ENCODE measurements at regions not wholly inside any gene's neighbourhood (a gene's known extent, or its start where the extent isn't known, plus 50 kb on each side); places are given as distances from the start of the nearest gene placed in this dataset.
A peak's percentile ranks its signal among the peaks of the same experiment; 100 is the strongest.

DNA sequence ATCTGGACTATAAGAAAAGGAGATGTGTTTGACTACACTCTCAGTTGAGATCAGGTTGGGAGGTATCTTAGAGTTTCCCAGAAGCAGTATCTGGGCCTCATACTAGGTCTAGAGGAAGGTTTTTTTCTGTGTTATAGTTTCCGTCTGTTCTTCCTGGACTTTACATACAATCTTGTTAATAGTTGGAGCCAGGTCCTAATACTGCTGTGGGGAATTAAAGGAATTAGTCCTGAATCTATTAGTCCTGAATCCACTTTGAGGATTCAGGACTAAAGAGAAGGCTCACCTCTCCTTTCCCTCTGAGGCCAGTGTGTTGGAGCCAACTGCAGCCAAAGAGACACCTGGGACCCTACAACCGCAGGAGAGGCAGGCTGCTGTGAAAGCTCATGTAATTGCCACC is 445.7 kb upstream of the CLINT1 start:
- DNase-seq (ENCODE audit: low spot score) (no peak), FAIRE-seq (no peak)

DNA sequence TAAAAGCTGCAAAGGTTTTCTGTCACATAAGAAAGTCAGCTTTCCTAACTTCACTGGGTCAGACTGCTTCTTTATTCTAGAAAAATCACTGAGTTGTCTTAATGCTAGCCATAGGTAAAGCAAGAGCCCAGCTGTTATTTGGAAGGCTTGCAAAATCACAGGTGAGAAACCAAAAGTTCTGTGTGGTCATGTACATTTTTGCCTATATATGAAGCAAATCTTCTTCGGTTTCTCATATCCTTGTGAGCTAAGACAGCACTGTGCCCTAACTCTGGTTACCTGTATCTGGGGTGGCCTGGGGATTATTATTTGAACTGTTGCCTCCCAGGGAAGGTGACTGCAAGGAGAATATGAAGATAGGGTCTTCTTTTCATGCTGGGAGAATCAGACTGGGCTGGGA is 444.9 kb upstream of the CLINT1 start:
- DNase-seq (ENCODE audit: low spot score) (no peak), FAIRE-seq (no peak)

DNA sequence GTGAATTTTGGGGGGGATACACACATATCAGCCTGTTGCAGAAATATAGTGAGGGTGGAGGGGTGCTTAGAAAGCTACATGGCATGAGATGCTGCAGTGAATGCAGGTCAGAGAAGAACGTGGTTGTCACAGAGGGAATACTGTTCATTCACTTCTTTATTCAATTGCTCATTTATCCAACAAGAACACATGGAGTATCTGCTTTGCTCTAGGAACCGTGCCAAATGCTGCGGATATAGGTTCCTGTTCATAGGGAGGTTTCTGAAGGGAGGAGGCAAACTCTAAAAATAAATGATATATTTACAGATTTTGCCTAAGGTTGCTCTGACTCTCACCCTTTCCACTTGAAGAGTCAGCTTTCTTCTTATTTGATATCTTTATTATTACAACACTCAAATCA is 444.3 kb upstream of the CLINT1 start:
- DNase-seq (ENCODE audit: low spot score) (no peak), FAIRE-seq (no peak)

DNA sequence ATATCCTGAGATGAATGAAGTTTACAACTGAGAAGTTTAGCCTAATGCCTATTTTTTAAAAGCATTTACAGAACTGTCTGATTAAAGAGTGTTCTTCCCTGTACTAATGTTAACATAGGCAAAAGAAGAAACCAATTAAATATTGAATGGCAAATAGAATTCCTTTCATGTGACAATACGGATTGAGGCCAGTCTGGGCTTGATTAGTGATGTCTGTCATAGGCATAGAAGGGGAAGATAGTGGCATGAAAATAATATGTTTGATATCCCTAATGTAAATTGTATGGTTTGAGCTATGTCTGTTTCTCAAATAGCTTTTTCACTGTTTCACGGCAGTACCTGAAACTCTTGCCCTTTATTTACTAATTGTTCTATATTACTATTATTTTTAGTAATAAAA is 443.1 kb upstream of the CLINT1 start:
- DNase-seq (ENCODE audit: low spot score), result no peak
- no peak for FAIRE-seq

DNA sequence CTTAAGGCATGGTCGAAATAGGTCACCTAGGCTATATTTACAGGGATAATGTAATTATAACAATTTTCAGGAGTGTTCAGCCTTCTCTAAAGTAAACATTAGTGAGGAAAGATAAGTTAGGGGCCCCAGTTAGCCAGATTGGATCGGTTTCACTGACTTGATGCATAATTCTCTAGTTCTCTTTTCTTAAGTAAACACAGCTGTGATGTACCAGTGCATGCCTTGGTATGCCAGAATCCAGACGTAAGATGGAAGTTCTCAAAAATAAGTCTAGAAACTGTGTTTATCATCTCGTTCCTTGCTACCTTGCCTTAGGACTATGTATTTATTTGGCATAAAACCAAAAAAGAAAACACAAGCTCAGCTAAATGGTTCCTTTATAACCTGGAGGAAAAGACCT is 442.2 kb upstream of the CLINT1 start:
- FAIRE-seq (no peak), DNase-seq (ENCODE audit: low spot score) (no peak)

DNA sequence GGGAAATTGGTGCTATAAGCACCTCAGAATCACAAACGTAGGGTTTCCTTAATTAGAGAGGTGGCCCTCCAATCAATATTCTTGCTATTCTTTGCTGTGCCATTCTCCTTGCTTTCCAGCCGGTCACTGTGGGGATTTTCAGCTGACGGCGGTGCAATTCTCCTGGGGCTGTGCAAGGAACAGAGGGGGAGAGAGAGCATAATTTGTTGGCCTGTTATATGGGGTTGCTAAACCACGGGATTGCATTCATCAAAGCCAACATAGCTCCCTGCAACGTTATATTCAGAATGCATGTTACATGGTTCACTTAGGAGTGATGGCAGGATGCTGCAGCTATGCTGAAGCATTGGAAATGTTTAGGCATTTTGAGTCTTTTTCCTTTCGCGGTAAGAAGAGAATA is 441.3 kb upstream of the CLINT1 start:
- DNase-seq (ENCODE audit: low spot score), result no peak
- FAIRE-seq, result no peak

DNA sequence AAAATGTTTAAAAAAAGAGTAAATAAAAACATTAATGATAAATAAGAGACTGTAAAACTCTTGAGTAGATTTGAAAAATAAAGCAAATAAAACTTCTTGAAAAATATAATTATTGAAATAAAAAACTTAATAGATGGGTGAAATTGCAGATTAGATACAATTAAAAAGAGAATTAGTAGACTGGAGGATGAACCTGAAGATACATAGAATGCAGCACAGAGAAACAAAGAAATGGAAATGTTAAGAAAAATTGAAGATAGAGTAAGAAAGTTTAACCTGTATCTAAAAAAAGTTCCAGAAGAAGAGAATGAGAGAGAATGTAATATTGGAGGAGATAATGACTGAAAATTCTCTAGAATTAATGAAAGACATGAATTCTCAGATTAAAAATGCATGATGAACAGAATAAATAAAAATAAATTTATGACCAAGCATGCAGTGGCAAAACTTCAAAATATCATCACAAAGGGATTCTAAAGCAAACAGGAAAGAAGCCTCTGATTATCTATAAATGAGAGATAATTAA is 438.1 kb upstream of the CLINT1 start:
- DNase-seq (ENCODE audit: low spot score), result no peak
- FAIRE-seq, result no peak

DNA sequence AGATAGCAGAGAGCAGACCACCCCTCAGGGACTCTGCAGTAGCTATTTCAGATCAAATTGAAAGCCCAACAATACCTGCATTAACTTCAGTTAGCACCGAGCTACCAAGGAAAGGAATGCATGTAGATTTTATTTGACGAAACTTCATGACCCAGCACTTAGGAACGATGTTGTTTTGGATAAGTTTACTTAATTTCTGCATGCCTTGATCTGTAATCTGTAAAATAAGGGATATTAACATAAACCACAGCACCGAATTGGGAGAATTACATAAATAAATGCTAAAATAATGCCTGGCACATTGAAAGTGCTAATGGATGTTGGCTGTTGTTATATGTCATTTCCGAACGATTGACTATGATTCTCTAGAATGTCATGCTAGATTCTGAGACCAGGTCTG is 435.8 kb upstream of the CLINT1 start:
- DNase-seq (ENCODE audit: low spot score), result no peak

DNA sequence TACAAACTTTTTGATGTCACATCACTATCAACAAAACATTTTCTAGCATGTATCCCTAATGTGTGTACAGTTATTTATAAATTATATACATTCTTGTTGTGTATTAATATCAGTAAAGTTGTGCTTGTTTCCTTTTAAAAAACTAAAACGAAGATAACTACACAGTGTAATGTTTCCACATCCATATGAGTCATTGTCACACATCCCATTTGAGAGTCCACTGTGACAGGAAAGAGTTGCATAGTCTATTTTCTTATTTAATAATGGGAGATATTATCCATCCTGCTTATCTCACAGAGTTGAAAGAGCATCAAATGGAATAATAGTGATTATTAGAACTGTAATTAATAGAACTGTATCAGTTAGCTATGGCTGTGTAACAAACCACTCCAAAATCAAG is 434.0 kb upstream of the CLINT1 start:
- DNase-seq (ENCODE audit: low spot score), result no peak
- no peak for FAIRE-seq

More for the DNA sequence above, 435.8 kb upstream of the CLINT1 start:
- FAIRE-seq, result no peak

DNA sequence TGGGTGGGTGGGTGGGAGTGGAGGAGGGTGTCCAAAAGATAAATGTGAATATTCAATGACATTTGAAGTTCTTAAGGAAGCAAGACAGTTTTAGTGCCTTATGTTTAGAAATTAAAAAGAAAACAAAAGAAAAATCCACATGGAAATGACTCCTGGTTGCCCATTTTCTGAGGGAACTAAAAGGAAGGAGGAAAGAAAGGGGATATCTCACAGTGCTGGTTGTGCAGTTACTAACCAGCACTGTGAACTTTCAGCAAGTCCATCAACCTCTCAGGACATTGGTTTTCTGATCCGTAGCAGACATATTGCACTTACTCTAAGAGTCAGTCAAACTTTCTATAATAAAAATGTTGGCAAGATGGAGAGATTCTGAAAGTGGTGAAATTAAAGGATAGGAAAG is 431.0 kb upstream of the CLINT1 start:
- FAIRE-seq, result no peak
- no peak for DNase-seq (ENCODE audit: low spot score)

DNA sequence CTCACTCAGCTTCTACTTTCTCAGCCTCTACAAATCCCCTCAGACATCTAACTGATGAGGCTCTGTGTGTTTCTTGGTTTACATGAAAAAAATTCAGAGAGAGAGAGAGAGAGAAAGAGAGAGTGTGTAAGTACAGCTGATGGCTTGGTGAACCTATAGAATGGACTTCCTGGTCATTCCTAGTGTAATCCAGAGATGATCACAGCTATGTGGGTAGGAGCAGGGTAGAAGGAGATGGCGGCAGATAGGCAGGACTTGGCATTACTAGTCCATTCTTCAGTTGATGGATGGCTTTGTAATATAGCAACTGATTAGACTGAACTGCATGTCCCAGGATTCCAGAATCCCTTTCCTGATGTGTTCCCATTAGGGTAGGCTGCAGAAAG is 429.3 kb upstream of the CLINT1 start:
- DNase-seq (ENCODE audit: low spot score), result no peak
- FAIRE-seq, result no peak

DNA sequence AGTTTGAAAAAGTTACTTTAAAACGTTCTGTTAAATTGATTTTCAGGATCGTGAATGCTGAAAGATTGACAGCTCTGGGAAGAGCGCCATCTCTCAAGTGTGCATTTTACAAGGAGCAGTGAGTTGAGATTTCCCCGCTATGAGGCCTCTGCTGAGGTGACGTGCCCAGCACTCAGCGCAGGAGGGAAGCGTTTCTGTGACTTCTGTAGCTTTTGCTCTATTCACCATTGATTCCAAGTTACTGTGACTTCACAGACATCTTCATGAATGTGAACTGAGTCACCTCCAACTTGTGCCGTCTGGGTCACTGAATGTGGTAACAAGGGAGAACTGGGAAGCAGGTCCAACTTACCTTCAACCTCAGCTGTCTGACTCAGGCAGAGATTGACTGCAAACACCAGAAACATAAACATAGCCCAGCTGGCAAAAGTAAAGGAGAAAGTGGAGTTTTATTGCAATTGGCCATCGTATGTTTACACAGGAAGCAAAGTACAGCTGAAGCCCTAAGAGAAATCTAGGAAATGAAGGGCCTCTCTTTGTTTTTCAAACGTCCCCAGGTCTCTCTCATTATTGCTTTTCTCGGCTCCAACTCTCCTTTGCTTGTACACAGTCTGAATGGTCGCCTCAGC is 428.8 kb upstream of the CLINT1 start:
- DNase-seq (ENCODE audit: low spot score) (peak; percentile 32), FAIRE-seq (no peak)

DNA sequence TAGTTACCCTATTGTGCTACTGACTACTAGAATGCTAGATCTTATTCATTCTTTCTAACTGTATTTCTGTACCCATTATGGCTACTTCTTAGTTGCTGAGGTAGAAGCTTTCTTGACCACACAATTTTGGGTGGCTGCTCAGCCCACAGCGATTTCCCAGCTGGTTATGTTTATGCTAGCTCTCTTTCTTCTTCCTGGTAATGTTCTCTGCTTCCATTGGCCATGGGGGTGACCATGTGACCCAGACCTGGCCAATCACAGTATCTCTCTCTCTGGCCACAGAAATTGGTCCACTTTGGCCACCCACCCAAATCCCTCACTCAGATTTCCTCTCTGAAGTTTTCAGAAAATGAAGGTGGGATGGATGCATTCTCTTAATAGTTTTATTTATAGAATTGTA is 427.9 kb upstream of the CLINT1 start:
- FAIRE-seq (no peak), DNase-seq (ENCODE audit: low spot score) (no peak)

DNA sequence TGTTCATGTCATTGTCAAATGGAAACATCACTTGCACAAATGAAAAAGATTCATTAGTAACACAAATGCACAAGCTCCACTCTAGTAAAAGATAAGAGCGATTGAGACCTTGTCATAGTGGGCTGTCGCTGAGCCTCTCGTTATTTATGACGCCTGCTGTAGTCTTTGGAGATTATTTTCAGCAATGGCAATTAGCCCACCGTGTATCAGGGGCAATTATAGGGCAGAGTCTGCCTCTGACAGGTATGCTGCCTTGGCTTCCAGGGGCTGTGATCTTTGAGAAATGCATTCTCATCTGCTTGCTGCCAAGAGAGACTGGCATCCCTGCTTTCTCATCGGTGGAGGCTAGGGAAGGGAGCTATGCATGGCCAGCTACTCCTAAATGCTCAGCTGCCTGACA is 426.8 kb upstream of the CLINT1 start:
- FAIRE-seq (no peak), DNase-seq (ENCODE audit: low spot score) (no peak)

DNA sequence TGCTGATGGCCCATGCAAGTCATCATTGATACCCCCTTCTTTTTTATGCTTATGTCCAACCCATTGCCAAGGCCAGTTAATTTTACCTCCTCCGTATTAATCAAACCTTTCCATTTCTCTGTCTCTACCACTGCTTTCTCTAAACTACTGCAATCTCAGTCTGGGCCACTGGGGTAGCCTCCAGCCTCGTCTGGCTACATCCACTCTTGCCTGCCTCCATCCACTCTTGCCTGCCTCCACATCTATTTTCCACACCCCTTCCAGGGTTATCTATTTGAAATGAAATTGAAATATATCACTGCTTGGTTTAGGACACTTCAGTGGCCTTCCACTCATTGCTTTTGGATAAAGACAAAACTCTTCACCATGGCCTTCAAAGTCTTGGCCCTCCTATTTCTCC is 425.3 kb upstream of the CLINT1 start:
- FAIRE-seq (no peak), DNase-seq (ENCODE audit: low spot score) (no peak)

DNA sequence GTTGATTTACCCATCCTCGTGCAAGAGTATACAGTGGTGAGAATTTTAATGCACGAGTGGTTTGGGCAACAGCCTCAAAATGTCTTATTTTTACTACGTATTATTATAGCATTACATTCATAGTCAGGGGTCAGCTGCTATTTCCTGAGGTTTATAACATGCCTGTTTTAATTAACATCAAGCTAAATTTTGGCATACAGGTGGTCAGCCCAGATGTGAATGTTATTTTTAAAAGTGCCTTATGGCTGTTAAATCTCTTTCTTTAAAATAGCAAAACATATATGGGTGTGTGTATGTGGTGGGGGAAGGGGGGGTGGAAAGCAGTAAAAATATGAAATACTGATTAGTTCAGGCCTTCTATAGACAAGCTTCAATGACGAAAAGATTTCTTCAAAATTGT is 424.5 kb upstream of the CLINT1 start:
- DNase-seq (ENCODE audit: low spot score), result no peak
- no peak for FAIRE-seq

DNA sequence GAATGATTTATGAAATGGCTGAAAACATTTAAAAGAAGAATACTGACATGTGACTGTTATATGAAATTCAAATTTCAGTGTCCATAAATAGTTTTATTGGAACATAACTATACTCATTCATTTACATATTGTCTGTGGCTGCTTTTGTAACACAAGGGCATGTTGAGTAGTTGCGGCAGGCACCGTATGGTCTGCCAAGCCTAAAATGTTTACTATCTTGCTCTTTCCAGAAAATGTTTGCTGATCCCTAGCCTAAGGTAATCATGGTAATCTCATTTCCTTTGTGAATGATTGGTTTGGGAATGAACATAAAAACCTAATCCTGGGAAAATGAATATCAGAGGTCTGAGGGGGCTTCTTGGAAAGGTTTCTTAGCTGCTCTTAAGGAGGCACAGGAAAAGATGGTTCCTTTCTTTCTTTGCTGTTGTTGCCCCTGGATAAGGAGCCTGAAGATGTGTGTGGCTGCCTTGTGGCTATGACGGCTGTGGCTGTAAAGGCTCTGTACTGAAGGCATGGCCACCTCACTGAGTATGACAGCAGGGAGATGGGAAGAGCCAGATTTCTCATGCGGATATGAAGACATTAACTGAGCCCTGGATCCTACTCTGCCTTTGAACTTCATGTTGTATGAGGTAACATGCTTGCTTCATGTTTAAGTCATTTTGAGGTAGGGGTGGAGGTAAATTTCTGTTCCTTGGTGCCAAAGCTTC is 419.4 kb upstream of the CLINT1 start:
- FAIRE-seq (no peak), DNase-seq (ENCODE audit: low spot score) (no peak)

DNA sequence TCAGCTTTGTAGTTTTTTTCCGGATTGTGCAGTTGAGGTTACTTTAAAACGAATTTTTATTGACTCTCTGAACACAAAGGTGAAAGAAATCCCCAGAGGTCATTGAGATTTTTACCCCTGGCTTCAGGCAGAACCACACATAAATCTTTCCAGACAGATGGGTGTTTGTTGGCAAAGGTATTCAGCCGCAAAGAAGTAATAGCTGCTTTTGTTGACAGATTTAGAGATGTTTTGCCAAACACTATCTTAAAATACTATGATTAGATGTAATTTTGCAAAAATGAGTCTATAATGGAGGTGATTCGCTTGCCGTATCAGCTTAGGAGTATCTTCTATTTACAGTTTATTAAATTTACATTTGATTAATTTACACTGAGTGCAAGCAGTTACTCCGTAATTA is 418.3 kb upstream of the CLINT1 start:
- FAIRE-seq (no peak), DNase-seq (ENCODE audit: low spot score) (no peak)

DNA sequence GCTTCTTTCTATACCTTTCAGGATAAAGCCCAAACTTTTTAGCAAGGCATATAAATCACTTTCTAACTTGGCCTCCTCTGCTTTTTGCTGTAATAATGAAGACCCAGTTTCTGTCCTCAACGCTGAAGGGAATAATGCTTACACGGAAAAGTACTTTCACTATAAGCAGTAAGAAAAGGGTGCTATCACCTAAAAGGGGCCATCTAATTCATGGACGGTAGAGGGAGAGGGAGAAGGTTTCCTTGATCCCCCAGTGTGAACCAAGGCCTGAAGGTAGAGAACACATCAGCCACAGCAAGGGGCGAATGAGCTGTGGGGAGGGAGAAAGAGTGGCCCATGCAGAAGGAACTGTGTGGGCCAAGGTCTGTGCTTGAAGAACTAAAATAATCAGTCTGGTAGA is 417.7 kb upstream of the CLINT1 start:
- DNase-seq (ENCODE audit: low spot score), result no peak
- no peak for FAIRE-seq

DNA sequence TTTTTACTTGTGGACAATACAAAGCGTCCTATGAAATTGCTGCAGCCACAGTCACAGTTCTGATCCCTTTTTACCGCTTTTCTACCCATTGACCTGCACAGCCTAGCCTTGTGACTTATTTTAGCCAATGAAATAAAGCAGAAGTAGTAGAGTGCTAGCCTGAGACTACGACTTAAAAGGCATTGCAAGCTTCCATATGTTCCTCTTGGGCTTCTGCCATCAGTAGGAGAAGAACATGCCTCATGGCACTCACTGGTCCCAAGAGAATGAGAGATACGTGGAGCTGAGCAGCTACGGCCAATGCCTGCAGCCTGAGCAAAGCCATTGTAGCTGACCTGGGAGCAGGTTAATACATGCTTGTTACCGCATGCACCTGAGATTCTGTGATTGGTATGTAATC is 416.6 kb upstream of the CLINT1 start:
- no peak for FAIRE-seq
- DNase-seq (ENCODE audit: low spot score), result no peak

DNA sequence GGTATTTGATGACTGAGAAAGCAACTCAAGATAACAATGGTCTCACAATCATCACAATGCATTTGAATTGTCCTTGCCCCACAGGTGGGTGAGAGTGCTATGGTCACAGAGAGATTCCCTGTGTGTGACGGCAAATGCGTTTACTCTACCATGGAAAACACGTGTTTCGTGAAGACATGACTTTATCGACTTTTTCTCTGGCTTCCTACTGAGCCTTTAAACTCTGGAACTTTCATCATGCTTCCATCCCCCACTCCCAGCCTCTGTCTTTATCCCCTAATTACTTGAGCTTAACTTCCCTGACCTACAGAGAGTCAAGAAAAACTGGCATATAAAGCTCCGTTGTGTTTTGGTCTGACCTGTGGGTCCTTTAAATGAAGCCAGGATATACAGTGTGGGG is 414.1 kb upstream of the CLINT1 start:
- DNase-seq (ENCODE audit: low spot score) (no peak), FAIRE-seq (no peak)

DNA sequence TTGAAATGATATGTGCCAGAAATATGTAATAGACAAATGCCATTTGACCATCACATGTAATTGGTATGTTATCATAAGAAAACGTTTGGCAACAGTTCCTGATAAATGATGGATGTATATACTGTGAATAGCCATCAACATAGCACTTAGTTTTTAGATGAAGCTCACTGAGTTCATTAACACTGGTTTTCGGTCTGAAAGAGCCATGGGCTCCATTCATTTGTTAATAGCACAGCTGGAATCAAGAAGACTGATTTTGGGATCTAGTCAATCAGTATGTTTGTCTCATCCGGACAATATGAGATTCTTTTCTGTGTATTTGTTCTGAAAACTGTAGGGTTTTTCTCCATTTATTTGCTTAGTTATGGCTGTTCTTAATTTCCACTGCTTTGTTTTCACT is 413.5 kb upstream of the CLINT1 start:
- DNase-seq (ENCODE audit: low spot score), result no peak
- no peak for FAIRE-seq

DNA sequence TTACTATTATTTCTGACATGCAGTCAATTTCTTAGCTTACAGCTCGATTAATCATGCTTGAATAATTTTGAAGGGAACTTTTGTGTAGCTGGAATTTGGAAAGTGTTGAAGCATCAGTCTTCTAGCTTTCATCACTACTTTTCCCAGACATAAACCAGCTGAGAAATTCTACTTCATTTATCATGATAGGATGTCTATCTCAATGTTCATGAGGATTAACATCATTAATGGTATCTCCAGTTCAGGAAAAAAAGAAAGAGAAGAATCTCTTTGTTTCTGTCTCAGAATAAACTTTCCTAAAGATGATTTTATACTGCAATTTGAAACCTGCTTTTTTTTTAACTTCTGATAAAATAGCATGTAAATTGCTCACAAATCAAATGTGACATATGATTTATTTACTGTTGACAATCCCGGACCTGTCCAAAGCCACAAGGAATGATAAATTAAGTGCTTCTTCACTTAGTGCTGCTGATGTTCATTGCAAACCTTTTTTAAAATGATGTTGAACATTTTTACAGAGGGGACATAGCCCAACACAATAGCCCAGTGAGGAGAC is 412.1 kb upstream of the CLINT1 start:
- FAIRE-seq, result no peak
- DNase-seq (ENCODE audit: low spot score), result no peak

Measured in RCC 7860 (cell line).